CD14-positive monocyte (primary cell): ENCODE measurements at regions not wholly inside any gene's neighbourhood (a gene's known extent, or its start where the extent isn't known, plus 50 kb on each side); places are given as distances from the start of the nearest gene placed in this dataset.

Experiments used
- DNase-seq, 3 donors: peaks; one replicate each; pipeline ENCODE4 v3.0.0-alpha.2; 2011 to 2022
- H2AFZ ChIP-seq: 2 replicates; pipeline ENCODE4 v1.6.0; 2012; ENCODE audit warnings: mild to moderate bottlenecking, low read depth, low read length, inconsistent platforms; ENCODE audit not compliant: insufficient read depth, poor library complexity, severe bottlenecking
- H3K27ac ChIP-seq, 2 donors: 1 replicate in 1 of 2; 2 replicates in 1 of 2; pipeline ENCODE4 v1.5.1; 2012 to 2013; ENCODE audit warnings: low read length in 2 of 2, control low read depth in 1 of 2, inconsistent platforms in 1 of 2, low read depth in 1 of 2, mild to moderate bottlenecking in 1 of 2
- H3K27me3 ChIP-seq, 2 donors: one replicate each; pipeline versions ENCODE4 v1.6.0 to v1.6.1; 2011 to 2013; ENCODE audit warnings: low read length in 2 of 2; ENCODE audit not compliant: control insufficient read depth in 2 of 2, insufficient read depth in 2 of 2
- H3K36me3 ChIP-seq, 2 donors: replicated peaks in 1 of 2; 1 replicate in 1 of 2; 2 replicates in 1 of 2; pipeline versions ENCODE4 v1.5.1 to v1.6.1; 2012 to 2013; ENCODE audit warnings: low read length in 2 of 2, control low read depth in 1 of 2, inconsistent platforms in 1 of 2, mild to moderate bottlenecking in 1 of 2; ENCODE audit not compliant: insufficient read depth in 2 of 2, control insufficient read depth in 1 of 2
- H3K4me1 ChIP-seq, 2 donors: 1 replicate in 1 of 2; 2 replicates in 1 of 2; pipeline versions ENCODE4 v1.5.1 to v1.6.1; 2012 to 2013; ENCODE audit warnings: low read length in 2 of 2, control low read depth in 1 of 2, inconsistent platforms in 1 of 2, mild to moderate bottlenecking in 1 of 2, moderate library complexity in 1 of 2; ENCODE audit not compliant: insufficient read depth in 2 of 2, control insufficient read depth in 1 of 2
- H3K4me2 ChIP-seq: replicated peaks from 2 replicates; pipeline ENCODE3; 2012; ENCODE audit warnings: low read length, moderate library complexity, mild to moderate bottlenecking; ENCODE audit not compliant: poor library complexity, severe bottlenecking; ENCODE audit errors: extremely low read depth
- H3K4me3 ChIP-seq, 3 experiments: fragments of 200-600 bp in 1 of 3; sonication (generic) in 1 of 3; replicated peaks in 1 of 3; 1 replicate in 2 of 3; 2 replicates in 1 of 3; pipeline ENCODE4 v1.5.1; 2011 to 2013; ENCODE audit warnings: low read length in 3 of 3, mild to moderate bottlenecking in 3 of 3, control low read depth in 2 of 3, low read depth in 2 of 3, inconsistent platforms in 1 of 3, moderate library complexity in 1 of 3
- H3K79me2 ChIP-seq: 2 replicates; pipeline ENCODE4 v1.6.0; 2012; ENCODE audit warnings: mild to moderate bottlenecking, control low read depth, inconsistent platforms, low read length, moderate library complexity; ENCODE audit not compliant: insufficient read depth
- H3K9ac ChIP-seq: 2 replicates; pipeline ENCODE4 v1.6.0; 2017; ENCODE audit warnings: low read length, mild to moderate bottlenecking; ENCODE audit not compliant: insufficient read depth, poor library complexity, severe bottlenecking
- H3K9me3 ChIP-seq, 2 donors: replicated peaks in 1 of 2; 1 replicate in 1 of 2; 2 replicates in 1 of 2; pipeline versions ENCODE4 v1.5.1 to v1.6.1; 2012 to 2013; ENCODE audit warnings: low read length in 2 of 2, control low read depth in 1 of 2; ENCODE audit not compliant: control insufficient read depth in 1 of 2, insufficient read depth in 1 of 2
- H4K20me1 ChIP-seq: 2 replicates; pipeline ENCODE4 v1.6.0; 2012; ENCODE audit warnings: mild to moderate bottlenecking, low read length, control low read depth, moderate library complexity; ENCODE audit not compliant: insufficient read depth
- H3K27ac Mint-ChIP-seq, 7 donors: one replicate each; pipeline ENCODE4 v1.8.0; 2020; ENCODE audit warnings: mild to moderate bottlenecking in 7 of 7, mixed read lengths in 7 of 7, moderate library complexity in 6 of 7, inconsistent platforms in 2 of 7
- H3K27me3 Mint-ChIP-seq, 3 donors: one replicate each; pipeline ENCODE4 v1.8.0; 2021 to 2022; ENCODE audit warnings: low read depth in 3 of 3, mild to moderate bottlenecking in 3 of 3, mixed read lengths in 3 of 3, moderate library complexity in 3 of 3, inconsistent platforms in 1 of 3
- H3K36me3 Mint-ChIP-seq, 2 donors: one replicate each; pipeline ENCODE4 v1.8.0; 2020; ENCODE audit warnings: mixed read lengths in 2 of 2, inconsistent platforms in 1 of 2, mild to moderate bottlenecking in 1 of 2
- H3K4me1 Mint-ChIP-seq: one replicate; pipeline ENCODE4 v1.8.0; 2020; ENCODE audit warnings: mild to moderate bottlenecking, mixed read lengths
- H3K4me3 Mint-ChIP-seq, 2 donors: one replicate each; pipeline ENCODE4 v1.8.0; 2020; ENCODE audit warnings: mild to moderate bottlenecking in 2 of 2, mixed read lengths in 2 of 2, moderate library complexity in 1 of 2
- H3K9me3 Mint-ChIP-seq, 7 donors: one replicate each; pipeline ENCODE4 v1.8.0; 2020 to 2022; ENCODE audit warnings: mixed read lengths in 7 of 7, mild to moderate bottlenecking in 6 of 7, moderate library complexity in 6 of 7, inconsistent platforms in 2 of 7
- WGBS: methylation state at CpG from one replicate; pipeline ENCODE4 v1.1.5; 2013; ENCODE audit warnings: missing lambda C conversion rate; ENCODE audit not compliant: insufficient coverage; 5-methylcytosine and 5-hydroxymethylcytosine counted together
- intact Hi-C, 2 donors: fragments of 100-400 bp; cut with micrococcal nuclease; formaldehyde crosslinking; loops; one replicate each; pipeline versions ENCODE4 v1.15.0 to v1.15.1; 2023
- TF ChIP-seq, protein P1 (sequence below): fragments of 200-600 bp; IDR thresholded peaks from one replicate; pipeline ENCODE4 v1.8.0; 2022; ENCODE audit warnings: antibody characterized with exemption, mild to moderate bottlenecking

DNA sequence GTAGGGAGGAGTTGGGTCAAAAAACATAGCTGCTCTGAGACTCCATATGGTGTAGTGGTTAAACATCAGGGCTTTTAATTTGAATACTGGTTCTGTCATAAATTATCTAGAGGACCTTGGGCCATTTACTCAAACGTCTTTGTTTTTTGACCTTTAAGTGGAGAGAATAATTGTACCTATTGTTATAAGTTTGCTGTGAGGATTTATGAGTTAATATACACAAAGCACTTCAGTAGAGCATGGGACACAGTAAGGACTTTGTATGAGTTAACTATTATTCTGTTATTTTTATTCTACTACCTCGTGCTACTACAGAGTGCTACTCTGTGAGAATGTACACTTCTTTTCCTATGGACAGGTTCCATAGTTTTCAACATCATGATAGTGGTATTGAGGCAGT is 123.7 kb upstream of the TNC start:
- Histone ChIP-seq H3K36me3 (no peaks in the 10 kb centered on the region), H3K27me3 (no peaks in the 10 kb centered on the region), H3K9ac (no peak overlapping the region), H3K9me3 (peaks cover 0 to 3% of the 10 kb centered on the region in 2 donors), H2AFZ (no peak overlapping the region), H3K27ac (no peak overlapping the region), H3K4me3 (no peak overlapping the region), H3K4me1 (no peaks in the 10 kb centered on the region), H3K4me2 (no peak overlapping the region), H3K79me2 (no peaks in the 10 kb centered on the region), H4K20me1 (no peaks in the 10 kb centered on the region)
- H3K27me3 Mint-ChIP-seq: no peaks in the 10 kb centered on the region
- H3K9me3 Mint-ChIP-seq: peaks cover 0 to 5% (median 0%) of the 10 kb centered on the region in 7 donors
- H3K4me3 Mint-ChIP-seq: no peak overlapping the region
- no CpG with 5 or more reads among the region's 2 CpGs for WGBS
- no peak for DNase-seq
- no peak overlapping the region for H3K27ac Mint-ChIP-seq
- no peaks in the 10 kb centered on the region for H3K36me3 Mint-ChIP-seq
- intact Hi-C loops: no loop called here
- H3K4me1 Mint-ChIP-seq: no peaks in the 10 kb centered on the region
- TF ChIP-seq, protein P1, sequence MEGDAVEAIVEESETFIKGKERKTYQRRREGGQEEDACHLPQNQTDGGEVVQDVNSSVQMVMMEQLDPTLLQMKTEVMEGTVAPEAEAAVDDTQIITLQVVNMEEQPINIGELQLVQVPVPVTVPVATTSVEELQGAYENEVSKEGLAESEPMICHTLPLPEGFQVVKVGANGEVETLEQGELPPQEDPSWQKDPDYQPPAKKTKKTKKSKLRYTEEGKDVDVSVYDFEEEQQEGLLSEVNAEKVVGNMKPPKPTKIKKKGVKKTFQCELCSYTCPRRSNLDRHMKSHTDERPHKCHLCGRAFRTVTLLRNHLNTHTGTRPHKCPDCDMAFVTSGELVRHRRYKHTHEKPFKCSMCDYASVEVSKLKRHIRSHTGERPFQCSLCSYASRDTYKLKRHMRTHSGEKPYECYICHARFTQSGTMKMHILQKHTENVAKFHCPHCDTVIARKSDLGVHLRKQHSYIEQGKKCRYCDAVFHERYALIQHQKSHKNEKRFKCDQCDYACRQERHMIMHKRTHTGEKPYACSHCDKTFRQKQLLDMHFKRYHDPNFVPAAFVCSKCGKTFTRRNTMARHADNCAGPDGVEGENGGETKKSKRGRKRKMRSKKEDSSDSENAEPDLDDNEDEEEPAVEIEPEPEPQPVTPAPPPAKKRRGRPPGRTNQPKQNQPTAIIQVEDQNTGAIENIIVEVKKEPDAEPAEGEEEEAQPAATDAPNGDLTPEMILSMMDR: no peak

DNA sequence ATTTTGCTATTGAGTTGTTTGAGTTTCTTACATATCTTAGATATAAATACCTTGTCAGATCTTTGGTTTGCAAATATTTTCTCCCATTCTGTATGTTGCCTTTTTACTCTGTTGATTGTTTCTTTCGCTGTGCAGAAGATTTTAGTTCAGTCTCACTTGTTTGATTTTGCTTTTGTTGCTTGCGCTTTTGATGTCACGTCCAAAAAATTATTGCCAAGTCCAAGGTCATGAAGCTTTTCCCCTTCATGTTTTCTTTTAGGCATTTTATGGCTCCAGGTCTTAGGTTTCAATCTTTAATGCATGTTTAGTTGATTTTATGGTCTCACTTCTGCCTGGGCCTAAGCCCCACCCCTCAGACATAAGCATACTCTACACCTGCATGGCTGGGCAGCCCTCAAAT is 131.5 kb upstream of the TNC start:
- no peaks in the 10 kb centered on the region for H3K27me3 Mint-ChIP-seq
- H3K36me3 Mint-ChIP-seq: no peaks in the 10 kb centered on the region
- peaks cover 0 to 6% (median 0%) of the 10 kb centered on the region in 7 donors for H3K9me3 Mint-ChIP-seq
- H3K4me1 ChIP-seq: no peaks in the 10 kb centered on the region
- H3K9ac ChIP-seq: no peak overlapping the region
- H3K4me3 ChIP-seq: no peak overlapping the region
- DNase-seq: no peak
- no peak overlapping the region for H2AFZ ChIP-seq
- no peaks in the 10 kb centered on the region for H4K20me1 ChIP-seq
- H3K4me2 ChIP-seq: no peak overlapping the region
- no peak overlapping the region for H3K27ac ChIP-seq
- H3K27ac Mint-ChIP-seq: no peak overlapping the region
- no peaks in the 10 kb centered on the region for H3K4me1 Mint-ChIP-seq
- intact Hi-C loops: no loop called here
- no peaks in the 10 kb centered on the region for H3K27me3 ChIP-seq
- H3K79me2 ChIP-seq: no peaks in the 10 kb centered on the region
- peaks cover 0 to 3% of the 10 kb centered on the region in 2 donors for H3K9me3 ChIP-seq
- WGBS: no CpG with 5 or more reads among the region's 3 CpGs
- TF ChIP-seq, protein P1: no peak
- no peak overlapping the region for H3K4me3 Mint-ChIP-seq
- H3K36me3 ChIP-seq: no peaks in the 10 kb centered on the region
